ENCODE measurements at regions not wholly inside any gene's neighbourhood (a gene's known extent, or its start where the extent isn't known, plus 50 kb on each side); places are given as distances from the start of the nearest gene placed in this dataset.

GRCh38 chr15:31842532-31843195, 187.7 kb upstream of the CHRNA7 start:
- no peak for DNase-seq

- no peak for DNase-seq
These were observed 186.8 kb upstream of the CHRNA7 start for GRCh38 chr15:31843426-31844055.

GRCh38 chr15:31845791-31846190, 184.5 kb upstream of the CHRNA7 start:
- DNase-seq, result no peak

- DNase-seq, result no peak
These were observed 182.4 kb upstream of the CHRNA7 start for GRCh38 chr15:31847961-31848360.

GRCh38 chr15:31848621-31849020, 181.7 kb upstream of the CHRNA7 start:
- no peak for DNase-seq

- DNase-seq, result no peak
These were observed 177.1 kb upstream of the CHRNA7 start for GRCh38 chr15:31852933-31853799.

- no peak for DNase-seq
These were observed 173.7 kb upstream of the CHRNA7 start for GRCh38 chr15:31856581-31856980.

- no peak for DNase-seq
These were observed 173.1 kb upstream of the CHRNA7 start for GRCh38 chr15:31857194-31857593.

- DNase-seq, result no peak
These were observed 172.3 kb upstream of the CHRNA7 start for GRCh38 chr15:31858026-31858425.

GRCh38 chr15:31866248-31866647, 164.1 kb upstream of the CHRNA7 start:
- DNase-seq, result no peak

- DNase-seq, result peak; percentile 60
These were observed 162.5 kb upstream of the CHRNA7 start for GRCh38 chr15:31867536-31868442.

- DNase-seq, result no peak
These were observed 160.5 kb upstream of the CHRNA7 start for GRCh38 chr15:31869686-31870307.

- DNase-seq, result peak; percentile 88
These were observed 159.8 kb upstream of the CHRNA7 start, which contains the start of gene OTUD7A for GRCh38 chr15:31870328-31871165. Gene OTUD7A (minus strand): TSS chr15:31870673.

GRCh38 chr15:31871166-31871886, 159.0 kb upstream of the CHRNA7 start:
- DNase-seq, result peak; percentile 5

- no peak for DNase-seq
These were observed 158.4 kb upstream of the CHRNA7 start for GRCh38 chr15:31871887-31872281.

GRCh38 chr15:31887246-31887645, 143.1 kb upstream of the CHRNA7 start:
- no peak for DNase-seq

GRCh38 chr15:31892513-31892912, 137.8 kb upstream of the CHRNA7 start:
- no peak for DNase-seq

- DNase-seq, result no peak
These were observed 136.5 kb upstream of the CHRNA7 start for GRCh38 chr15:31893780-31894179.

- no peak for DNase-seq
These were observed 132.6 kb upstream of the CHRNA7 start for GRCh38 chr15:31897746-31898145.

GRCh38 chr15:31901501-31901900, 128.8 kb upstream of the CHRNA7 start:
- no peak for DNase-seq

- DNase-seq, result no peak
These were observed 125.3 kb upstream of the CHRNA7 start for GRCh38 chr15:31905054-31905453.

Measured in CD4-positive, alpha-beta T cell treated with Interleukin-17A for 1 hour (primary cell).